Hematopoietic multipotent progenitor cell (in vitro differentiated cells): ENCODE measurements at regions not wholly inside any gene's neighbourhood (a gene's known extent, or its start where the extent isn't known, plus 50 kb on each side); places are given as distances from the start of the nearest gene placed in this dataset.
"Not testable (repeated sequence)": the region's sequence is repeated elsewhere in the genome, so short reads cannot be mapped to it uniquely, and the experiment has no call there.

Experiments used
- DNase-seq, 3 donors: peaks; one replicate each; pipeline ENCODE4 v3.0.0-alpha.2; 2011 to 2015; ENCODE audit warnings: low read depth in 2 of 3, low spot score in 2 of 3

DNA sequence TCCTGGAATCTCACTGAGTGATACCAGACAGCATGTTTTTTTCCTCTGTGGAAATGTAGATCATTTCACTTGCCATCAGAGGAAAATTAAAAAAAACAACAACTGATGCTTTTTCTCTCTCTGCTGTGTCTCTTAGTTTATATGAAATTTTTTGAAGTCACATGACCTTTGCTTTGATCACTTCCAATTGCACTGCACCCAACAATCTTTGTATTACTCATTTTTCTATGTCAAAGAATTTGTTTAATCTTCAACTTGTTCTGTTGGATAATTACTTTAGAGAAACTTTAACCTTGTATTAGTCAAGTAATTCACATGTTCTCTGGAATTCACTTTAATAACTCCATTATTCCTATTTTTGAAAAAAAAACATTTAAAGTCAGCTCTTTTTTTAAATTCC, 1452.7 kb upstream of the CDH8 start:
- no peak for DNase-seq

DNA sequence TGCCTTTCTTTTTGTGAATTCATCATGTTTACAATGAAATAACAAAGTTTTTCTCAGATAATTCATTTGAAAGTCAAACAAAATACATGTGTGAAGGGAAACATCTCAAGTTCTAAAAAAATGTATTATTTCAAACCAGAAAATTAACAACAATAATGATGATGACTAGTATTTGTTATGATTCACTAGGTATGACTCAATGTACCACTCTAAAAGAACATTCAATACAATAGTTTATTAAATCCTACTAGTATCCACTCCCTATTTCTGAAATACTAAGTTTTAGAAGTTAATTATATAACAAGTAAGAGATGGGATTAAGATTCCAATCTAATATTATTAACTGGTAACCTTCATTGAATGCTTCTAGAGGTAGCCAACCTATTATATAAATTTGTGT, 1444.8 kb upstream of the CDH8 start:
- no peak for DNase-seq

DNA sequence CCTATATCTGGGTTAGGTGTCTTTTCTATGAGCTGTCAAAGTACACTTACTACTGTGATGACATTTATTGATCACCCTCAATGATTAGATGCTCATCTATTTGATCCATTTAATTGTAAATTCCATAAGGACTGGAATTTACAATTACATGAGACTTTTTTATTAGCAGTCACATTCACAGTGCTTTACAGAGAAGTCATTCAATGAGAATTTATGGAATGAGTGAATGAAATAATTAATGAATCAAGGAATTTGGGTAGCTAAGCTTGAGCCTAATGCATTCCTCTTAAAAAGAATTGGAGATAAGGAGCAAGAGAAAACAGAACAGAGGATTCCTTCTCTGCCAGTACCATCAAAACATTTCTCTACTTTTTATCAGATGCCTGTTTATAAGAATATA, 1437.5 kb upstream of the CDH8 start:
- DNase-seq: no peak

DNA sequence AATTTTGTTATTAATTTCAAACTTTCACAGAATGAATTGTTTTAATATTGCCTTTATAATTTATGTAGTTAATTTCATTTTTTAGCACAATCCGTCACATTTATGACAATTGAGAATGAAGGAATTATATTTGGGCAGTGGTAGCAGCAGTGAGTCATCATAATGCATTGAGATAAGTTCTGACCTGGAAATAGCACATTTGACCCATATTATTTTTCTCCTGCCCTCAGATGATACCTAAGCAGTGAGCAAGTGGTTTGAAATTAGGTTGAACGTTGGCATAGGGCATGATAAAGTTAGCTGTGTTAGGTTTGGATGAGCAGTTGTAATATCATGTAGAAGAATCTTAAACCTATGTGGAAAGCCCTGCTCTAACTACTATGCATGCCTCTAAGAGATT, 1431.3 kb upstream of the CDH8 start:
- no peak for DNase-seq

DNA sequence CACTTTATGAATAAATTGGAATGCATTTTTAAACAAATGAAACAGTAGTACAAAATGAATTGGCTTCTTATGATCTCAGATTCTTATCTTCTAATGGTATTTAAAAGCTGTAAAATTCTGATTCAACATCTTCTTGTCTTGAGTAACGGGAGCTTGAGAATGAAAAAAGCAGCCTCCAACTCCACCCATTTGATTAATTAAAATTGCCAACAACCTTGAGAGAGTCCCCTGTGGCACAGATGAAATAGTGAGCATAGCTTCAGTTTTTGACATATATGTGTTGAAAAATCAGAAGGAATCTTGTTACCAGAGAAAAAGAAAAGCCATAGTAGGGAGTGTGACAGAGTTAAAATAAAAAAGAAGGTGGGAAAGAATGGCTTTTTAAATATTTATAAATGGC, 1426.1 kb upstream of the CDH8 start:
- no peak for DNase-seq

DNA sequence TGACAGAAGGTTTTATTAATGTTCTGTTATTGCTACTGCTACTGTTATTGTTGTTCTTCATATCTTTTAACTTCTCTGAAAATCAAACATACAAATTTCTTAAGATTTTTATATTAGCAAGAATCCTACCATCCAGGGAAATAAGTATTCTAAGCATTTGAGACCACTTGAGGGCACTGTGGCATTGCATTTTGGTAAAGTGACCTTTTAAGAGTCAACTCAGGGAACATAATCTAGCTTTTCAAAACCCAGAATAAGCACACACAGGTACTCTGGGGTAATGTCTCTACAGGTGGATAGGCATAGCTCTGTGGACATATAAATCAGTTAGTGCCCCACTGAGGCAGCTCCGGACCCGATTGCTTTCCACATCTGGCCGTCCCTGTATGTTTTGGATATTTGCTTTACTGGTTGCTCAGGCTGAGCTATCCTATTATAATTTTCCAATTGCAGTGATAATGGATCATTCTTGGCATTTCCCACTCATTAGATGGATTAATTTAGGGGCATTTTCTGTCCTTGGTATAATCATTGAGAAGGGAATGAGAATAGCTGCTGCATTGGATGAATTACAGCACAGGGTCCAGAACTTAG, 1425.1 kb upstream of the CDH8 start:
- DNase-seq: no peak

DNA sequence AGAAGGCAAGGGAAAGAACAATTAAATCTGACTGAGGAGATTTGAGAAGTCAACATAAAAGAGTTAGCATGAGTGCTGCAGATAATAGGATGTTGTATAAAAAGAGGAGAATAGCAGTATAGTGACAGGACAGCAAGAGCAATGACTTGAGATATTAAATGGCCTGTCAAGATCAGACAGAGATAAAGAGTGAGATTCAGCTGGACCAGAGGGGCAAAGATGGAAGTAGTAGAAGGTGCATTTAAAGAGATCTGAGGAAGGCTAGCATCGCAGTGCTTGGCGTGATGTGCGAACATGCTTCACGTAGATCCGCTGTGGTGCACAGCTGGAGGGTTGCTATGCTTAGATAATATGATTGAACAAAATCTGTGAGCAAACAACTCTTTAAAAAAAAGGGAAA, 1422.6 kb upstream of the CDH8 start:
- no peak for DNase-seq

GRCh38 chr16:63457869-63458268, 1421.6 kb upstream of the CDH8 start:
- DNase-seq: no peak

GRCh38 chr16:63453261-63453660, 1417.0 kb upstream of the CDH8 start:
- no peak for DNase-seq

GRCh38 chr16:63447121-63447520, 1410.9 kb upstream of the CDH8 start:
- no peak for DNase-seq

DNA sequence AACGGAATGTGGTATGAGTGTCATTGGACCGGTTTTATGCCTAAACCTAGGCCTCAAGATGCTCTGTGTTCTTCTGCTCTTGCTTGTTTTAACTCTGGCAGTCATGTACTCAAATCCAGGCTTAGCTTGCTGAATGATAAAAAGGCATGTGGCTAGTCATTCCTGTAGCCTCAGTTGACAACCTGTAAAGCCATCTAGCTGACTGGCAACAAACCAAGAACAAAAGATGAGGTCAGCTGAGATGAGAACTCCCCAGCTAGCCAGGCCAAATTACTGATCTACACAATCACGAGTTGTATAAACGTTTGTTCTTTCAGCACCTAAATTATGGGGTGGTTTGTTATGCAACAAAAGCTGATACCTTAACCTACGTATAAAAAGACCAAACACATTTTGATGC, 1406.0 kb upstream of the CDH8 start:
- no peak for DNase-seq

- DNase-seq: peak in 1 of 3 donors; percentile 4
Measured at GRCh38 chr16:63426275-63426870, 1390.1 kb upstream of the CDH8 start.

DNA sequence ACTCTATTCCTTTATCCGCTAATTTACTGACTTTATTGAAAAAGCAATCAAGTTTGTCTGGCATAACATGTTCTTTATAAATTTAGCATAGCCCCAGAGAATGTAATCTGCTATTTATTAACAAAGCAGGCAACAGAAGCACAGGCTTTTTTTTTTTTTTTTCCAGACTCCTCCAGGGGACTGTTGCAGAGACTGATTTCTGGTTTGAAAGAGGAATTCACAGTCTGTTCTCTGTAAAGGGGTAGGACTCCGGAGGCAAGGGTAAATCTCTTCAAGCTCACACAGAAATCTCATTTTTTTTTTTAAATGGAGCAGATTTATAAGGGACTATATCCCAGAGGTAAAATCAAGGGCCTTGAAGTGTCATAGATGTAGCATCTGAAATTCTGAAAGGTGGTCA, 1386.5 kb upstream of the CDH8 start:
- DNase-seq: no peak

GRCh38 chr16:63416712-63417111, 1380.5 kb upstream of the CDH8 start:
- DNase-seq: no peak

- no peak for DNase-seq
Measured at GRCh38 chr16:63415014-63415413, 1378.8 kb upstream of the CDH8 start.

DNA sequence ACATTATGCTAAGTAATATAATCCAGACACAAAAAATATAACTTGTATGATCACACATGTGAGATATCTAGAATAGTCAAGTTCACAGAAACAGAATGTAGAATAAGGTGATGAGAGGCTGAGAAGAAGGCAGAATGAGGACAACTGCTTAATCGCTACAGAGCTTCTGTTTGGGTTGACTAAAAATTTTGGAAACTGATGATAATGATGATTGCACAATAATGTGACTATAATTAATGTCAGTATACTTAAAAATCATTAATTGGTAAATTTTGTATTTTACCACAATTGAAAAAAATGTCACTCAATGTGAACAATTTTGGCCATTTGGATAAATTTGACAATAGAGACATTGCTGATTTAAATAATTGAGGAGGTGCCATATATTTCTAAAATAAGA, 1374.4 kb upstream of the CDH8 start:
- DNase-seq: no peak

- no peak for DNase-seq
Measured at GRCh38 chr16:63403792-63404191, 1367.6 kb upstream of the CDH8 start.

DNA sequence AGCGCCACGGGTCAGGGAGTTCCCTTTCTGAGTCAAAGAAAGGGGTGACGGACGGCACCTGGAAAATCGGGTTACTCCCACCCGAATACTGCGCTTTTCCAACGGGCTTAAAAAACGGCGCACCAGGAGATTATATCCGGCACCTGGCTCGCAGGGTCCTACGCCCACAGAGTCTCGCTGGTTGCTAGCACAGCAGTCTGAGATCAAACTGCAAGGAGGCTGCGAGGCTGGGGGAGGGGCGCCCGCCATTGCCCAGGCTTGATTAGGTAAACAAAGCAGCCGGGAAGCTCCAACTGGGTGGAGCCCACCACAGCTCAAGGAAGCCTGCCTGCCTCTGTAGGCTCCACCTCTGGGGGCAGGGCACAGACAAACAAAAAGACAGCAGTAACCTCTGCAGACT, 1352.0 kb upstream of the CDH8 start:
- DNase-seq: not testable (repeated sequence)

DNA sequence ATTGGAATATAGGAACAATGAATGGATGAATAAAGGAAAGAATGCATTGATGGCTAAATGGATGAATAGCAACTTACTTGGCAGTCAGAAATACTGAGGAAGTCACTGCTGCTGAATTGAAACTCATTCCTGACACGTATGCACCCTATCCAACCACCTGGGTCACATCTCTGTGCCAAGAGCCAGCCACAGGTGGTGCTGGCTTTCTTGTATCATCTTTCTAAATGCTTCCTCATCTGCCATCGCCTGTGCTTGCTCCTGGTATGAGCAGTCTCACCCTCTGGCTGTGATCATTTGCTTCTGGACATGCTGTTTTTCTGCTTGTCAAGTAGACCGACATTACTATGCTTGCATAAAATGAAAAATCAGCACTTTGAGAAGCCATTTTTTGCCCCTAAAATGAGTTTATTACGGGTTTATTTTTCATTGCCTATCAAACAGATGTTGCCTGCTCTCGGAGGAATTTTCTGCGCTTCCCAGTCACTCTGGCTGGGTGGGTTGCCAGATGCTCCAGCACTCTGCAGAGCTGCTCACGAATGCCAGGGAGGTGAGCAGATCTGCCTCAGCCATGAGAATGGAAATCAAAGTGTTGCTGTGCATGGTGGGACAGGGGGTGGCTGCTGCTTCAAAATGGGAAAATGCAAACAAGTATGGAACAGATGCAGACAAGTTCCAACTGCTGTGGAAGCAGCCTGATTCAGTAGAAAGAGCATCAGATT, 1349.6 kb upstream of the CDH8 start:
- DNase-seq: no peak

DNA sequence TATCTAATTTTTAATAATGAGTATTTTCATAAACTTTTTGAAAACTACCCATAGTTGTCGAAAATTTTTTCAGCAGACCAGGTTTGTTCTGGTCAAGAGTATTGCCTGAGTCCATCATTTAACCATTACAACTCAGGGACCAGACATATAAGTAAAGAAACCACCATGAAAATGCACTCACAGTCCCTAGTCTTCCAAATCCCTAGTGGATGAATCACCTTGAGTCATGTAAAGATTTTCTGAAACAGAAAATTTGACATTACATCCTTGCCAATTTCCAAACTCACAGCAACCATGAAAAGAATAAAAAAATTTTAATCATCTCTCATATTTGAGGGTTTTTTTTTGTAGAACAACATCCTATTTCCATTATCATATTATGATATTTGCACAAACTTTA, 1337.5 kb upstream of the CDH8 start:
- no peak for DNase-seq

- no peak for DNase-seq
Measured at GRCh38 chr16:63372815-63373214, 1336.6 kb upstream of the CDH8 start.

GRCh38 chr16:63372283-63372682, 1336.0 kb upstream of the CDH8 start:
- no peak for DNase-seq
